HL-60 (cell line): ENCODE measurements at regions not wholly inside any gene's neighbourhood (a gene's known extent, or its start where the extent isn't known, plus 50 kb on each side); places are given as distances from the start of the nearest gene placed in this dataset.

ENCODE experiments used
- DNase-seq, 2 experiments: peaks; one replicate each; pipeline ENCODE4 v3.0.0-alpha.2; 2010 to 2020; ENCODE audit warnings: low read depth in 1 of 2, low spot score in 1 of 2
- H3K27ac ChIP-seq: fragments of 250-450 bp; sonication (Bioruptor Pico); replicated peaks from 2 replicates; pipeline ENCODE4 v1.5.1; 2020; ENCODE audit warnings: mild to moderate bottlenecking, moderate library complexity
- H3K27me3 ChIP-seq: fragments of 250-450 bp; sonication (Bioruptor Pico); 2 replicates; pipeline ENCODE4 v1.5.1; 2021; ENCODE audit warnings: mild to moderate bottlenecking, moderate library complexity; ENCODE audit not compliant: insufficient read depth, poor library complexity, severe bottlenecking
- H3K4me3 ChIP-seq: replicated peaks from 2 replicates; pipeline ENCODE4 v1.5.1; 2011; ENCODE audit warnings: mild to moderate bottlenecking, control low read depth, low read length; ENCODE audit not compliant: insufficient read depth
- CTCF ChIP-seq: IDR thresholded peaks from one replicate; pipeline ENCODE4 v1.5.1; 2011; ENCODE audit warnings: low read length, control low read depth, inconsistent platforms; ENCODE audit not compliant: insufficient read depth
- GABPA ChIP-seq: IDR thresholded peaks from 2 replicates; pipeline ENCODE4 v1.6.1; 2012; ENCODE audit warnings: low read depth
- POLR2AphosphoS5 ChIP-seq: IDR thresholded peaks from 2 replicates; pipeline ENCODE4 v1.6.1; 2012; ENCODE audit warnings: low read depth
- SPI1 ChIP-seq: IDR thresholded peaks from 2 replicates; pipeline ENCODE4 v1.6.1; 2012; ENCODE audit warnings: low read depth, mild to moderate bottlenecking, borderline replicate concordance
- TF ChIP-seq, protein P1 (sequence below): IDR thresholded peaks from 2 replicates; pipeline ENCODE4 v1.6.1; 2012; ENCODE audit warnings: low read depth; ENCODE audit not compliant: insufficient replicate concordance

DNA sequence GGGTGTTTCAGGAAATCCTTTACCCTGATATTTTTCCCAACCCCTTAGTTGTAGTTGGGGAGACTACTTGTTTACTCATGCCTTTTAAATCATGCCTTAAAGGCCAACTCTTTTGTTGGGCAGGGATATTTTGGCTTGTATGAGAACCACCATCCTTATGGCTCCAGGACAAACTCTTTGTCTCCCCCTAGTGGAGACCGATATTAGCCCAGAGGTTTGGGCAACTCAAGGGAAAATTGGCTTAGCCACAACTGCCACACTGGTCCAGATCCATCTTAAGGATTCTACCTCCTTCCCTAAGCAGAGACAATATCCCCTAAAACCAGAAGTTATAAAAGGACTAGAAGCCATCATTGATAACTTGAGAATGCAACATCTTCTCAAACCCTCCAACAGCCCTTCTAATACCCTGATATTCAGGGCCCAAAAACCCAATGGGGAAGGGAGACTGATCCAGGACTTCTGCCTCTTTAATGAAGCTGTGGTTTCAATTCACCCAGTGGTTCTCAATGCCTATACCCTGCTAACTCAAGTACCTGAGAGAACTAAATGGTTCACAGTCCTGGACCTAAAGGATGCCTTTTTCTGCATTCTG, 100.9 kb upstream of the HCN1 start:
- peak in 1 of 2 experiments; percentile 6 for DNase-seq
- Histone ChIP-seq H3K4me3 (no peak overlapping the region), H3K27ac (no peak overlapping the region), H3K27me3 (no peaks in the 10 kb centered on the region)
- TF ChIP-seq, protein P1, sequence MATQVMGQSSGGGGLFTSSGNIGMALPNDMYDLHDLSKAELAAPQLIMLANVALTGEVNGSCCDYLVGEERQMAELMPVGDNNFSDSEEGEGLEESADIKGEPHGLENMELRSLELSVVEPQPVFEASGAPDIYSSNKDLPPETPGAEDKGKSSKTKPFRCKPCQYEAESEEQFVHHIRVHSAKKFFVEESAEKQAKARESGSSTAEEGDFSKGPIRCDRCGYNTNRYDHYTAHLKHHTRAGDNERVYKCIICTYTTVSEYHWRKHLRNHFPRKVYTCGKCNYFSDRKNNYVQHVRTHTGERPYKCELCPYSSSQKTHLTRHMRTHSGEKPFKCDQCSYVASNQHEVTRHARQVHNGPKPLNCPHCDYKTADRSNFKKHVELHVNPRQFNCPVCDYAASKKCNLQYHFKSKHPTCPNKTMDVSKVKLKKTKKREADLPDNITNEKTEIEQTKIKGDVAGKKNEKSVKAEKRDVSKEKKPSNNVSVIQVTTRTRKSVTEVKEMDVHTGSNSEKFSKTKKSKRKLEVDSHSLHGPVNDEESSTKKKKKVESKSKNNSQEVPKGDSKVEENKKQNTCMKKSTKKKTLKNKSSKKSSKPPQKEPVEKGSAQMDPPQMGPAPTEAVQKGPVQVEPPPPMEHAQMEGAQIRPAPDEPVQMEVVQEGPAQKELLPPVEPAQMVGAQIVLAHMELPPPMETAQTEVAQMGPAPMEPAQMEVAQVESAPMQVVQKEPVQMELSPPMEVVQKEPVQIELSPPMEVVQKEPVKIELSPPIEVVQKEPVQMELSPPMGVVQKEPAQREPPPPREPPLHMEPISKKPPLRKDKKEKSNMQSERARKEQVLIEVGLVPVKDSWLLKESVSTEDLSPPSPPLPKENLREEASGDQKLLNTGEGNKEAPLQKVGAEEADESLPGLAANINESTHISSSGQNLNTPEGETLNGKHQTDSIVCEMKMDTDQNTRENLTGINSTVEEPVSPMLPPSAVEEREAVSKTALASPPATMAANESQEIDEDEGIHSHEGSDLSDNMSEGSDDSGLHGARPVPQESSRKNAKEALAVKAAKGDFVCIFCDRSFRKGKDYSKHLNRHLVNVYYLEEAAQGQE: no peak
- TF ChIP-seq POLR2AphosphoS5 (no peak), CTCF (peak; percentile 41)

GRCh38 chr5:45795458-45795857, 99.3 kb upstream of the HCN1 start:
- no peak for TF ChIP-seq SPI1
- TF ChIP-seq GABPA: no peak
- TF ChIP-seq, protein P1: no peak
- TF ChIP-seq POLR2AphosphoS5: no peak
- no peak for TF ChIP-seq CTCF
- Histone ChIP-seq H3K4me3 (no peak overlapping the region), H3K27me3 (no peaks in the 10 kb centered on the region), H3K27ac (no peak overlapping the region)
- DNase-seq: no peak

GRCh38 chr5:45793638-45794532, 97.7 kb upstream of the HCN1 start:
- Histone ChIP-seq H3K4me3 (no peak overlapping the region), H3K27ac (no peak overlapping the region), H3K27me3 (no peaks in the 10 kb centered on the region)
- DNase-seq: no peak
- TF ChIP-seq CTCF (no peak), SPI1 (no peak)
